GM19395 (cell line): ENCODE measurements at regions not wholly inside any gene's neighbourhood (a gene's known extent, or its start where the extent isn't known, plus 50 kb on each side); places are given as distances from the start of the nearest gene placed in this dataset.
"Not testable (repeated sequence)": the region's sequence is repeated elsewhere in the genome, so short reads cannot be mapped to it uniquely, and the experiment has no call there.

ENCODE experiments used
- ATAC-seq: cut with Tn5 transposase; IDR thresholded peaks from one replicate; pipeline ENCODE4 v1.9.1; 2021; ENCODE audit warnings: mild to moderate bottlenecking, moderate library complexity; ENCODE audit not compliant: unreplicated experiment

DNA sequence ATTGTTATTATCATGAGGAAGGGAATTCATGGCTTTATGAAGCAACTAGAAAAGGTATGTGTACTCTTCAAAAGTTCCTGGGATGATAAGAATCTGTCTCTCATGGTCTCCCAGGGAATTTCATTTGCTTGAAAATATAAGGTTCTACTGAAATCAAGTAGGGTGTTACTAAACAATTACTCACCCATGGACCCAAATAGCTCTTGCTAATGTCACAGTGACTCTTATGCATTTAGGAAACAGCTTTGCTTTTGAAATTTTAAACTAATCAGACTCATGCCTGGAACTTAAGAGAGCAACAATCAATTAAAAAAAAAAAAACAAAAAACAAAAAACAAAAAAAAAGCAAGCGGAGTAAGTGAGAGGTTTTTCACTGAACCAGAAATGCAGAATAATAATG is 1546.3 kb upstream of the TENM4 start:
- ATAC-seq, result no peak

DNA sequence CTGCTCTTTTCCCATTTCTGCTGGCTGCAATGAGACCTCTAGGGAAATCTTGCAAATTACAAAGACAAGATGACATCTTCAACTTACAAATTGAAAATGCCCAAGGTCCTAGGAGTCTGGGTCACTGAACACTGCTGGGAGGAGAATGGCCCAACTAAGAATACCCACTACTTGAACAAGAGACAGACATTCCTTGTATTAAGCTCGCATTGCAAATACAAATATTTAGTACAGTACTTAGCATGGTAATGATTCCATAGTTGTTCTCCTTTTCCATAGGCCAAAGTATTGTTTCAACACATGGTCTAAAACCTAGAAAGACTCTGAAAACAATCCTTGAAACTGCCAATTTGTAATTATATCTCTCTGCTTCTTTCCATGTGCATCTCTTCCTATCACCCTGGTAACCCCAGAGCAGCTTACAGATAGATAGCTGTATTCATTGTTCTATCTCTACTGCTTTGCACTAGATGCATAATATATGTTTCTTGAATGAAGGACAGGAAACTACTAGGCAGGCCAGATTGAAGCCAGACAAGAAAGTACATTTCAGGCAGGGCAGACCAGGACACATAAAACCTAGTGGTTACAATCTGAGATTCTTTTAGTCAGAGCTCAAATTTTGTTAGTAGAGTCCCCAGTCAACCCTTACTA is 1545.7 kb upstream of the TENM4 start:
- no peak for ATAC-seq

- no peak for ATAC-seq
Measured at GRCh38 chr11:80980227-80980626, 1539.4 kb upstream of the TENM4 start.

DNA sequence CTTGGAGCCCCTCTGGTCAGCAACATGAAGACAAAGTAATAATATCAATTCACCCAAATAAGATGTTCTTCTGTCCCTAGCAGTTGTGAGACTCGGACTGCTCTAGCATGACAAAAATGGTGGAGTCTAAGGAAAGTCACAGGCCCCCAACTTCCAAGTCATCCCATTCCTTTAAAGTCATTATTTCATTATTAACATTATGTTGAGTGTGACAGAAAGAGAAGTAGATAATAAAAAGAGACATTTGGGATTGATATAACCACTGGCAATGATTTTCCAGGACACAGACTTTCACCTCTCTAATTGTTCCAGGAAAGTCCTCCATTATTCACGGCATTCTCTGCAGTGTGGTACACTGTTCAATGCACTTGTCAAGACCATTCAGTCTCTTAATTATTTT is 1533.0 kb upstream of the TENM4 start:
- no peak for ATAC-seq

GRCh38 chr11:80970037-80970436 is 1529.2 kb upstream of the TENM4 start:
- no peak for ATAC-seq

- ATAC-seq, result no peak
Measured at GRCh38 chr11:80967649-80968048, 1526.8 kb upstream of the TENM4 start.

DNA sequence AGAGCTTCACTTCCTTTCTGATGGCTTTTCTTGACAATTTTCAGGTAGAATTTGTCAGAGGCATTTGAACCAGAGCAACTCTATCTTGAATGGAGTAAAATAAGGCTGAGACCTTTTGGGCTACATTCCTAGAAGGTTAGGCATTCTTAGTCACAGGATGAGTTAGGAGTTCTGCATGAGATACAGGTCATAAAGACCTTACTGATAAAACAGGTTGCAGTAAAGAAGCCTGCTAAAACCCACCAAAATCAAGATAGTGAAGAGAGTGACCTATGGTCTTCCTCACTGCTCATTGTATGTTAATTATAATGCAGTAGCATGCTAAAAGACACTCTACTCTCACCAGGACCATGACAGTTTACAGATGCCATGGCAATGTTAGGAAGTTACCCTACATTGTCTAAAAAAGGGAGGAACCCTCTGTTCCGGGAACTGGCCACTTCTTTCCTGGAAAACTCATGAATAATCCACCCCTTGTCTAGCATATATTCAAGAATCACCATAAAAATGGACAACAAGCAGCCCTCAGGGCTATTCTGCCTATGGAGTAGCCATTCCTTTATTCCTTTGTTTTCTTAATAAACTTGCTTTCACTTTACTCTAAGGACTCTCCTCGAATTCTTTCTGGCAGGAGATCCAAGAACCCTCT is 1519.7 kb upstream of the TENM4 start:
- ATAC-seq, result no peak

- no peak for ATAC-seq
Measured at GRCh38 chr11:80959751-80960150, 1518.9 kb upstream of the TENM4 start.

GRCh38 chr11:80958987-80959386 is 1518.2 kb upstream of the TENM4 start:
- ATAC-seq, result no peak

DNA sequence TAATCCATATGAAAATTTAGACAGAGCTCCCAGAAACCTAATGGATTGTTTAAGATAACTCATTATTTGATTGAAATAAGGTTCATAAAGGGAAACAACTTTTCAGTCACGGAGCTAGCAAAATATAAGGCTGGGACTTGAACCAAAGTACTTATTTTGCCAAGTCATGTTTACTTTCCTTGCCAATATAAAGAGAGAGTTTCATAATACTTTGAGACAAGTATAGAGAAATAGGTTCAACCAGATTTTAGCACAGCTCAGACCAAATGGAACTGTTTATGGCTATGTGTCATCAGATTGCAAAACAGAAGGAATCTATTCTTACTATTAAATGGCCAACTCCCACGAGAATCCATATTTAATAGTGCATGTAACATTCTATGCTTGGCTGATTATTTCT is 1517.5 kb upstream of the TENM4 start:
- ATAC-seq, result no peak

- ATAC-seq, result no peak
Measured at GRCh38 chr11:80955588-80955987, 1514.8 kb upstream of the TENM4 start.

DNA sequence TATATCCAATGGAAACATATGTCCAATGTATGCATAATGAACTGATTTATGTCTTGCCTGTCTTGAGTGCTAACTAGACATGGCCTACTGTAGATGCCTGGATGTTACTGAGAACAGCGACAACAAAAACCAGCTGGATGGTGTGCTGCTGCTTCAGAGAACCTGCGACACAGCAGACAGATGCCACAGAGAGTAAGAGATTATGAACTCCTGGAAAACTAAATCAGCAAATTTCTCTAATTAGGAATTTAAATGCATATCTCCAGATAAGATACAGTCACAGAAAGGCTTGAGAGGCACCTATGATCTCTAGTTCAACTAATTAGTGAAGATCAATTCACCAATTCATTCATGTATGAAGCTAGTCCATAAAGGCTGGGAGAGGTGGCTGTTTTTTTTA is 1508.0 kb upstream of the TENM4 start:
- no peak for ATAC-seq

DNA sequence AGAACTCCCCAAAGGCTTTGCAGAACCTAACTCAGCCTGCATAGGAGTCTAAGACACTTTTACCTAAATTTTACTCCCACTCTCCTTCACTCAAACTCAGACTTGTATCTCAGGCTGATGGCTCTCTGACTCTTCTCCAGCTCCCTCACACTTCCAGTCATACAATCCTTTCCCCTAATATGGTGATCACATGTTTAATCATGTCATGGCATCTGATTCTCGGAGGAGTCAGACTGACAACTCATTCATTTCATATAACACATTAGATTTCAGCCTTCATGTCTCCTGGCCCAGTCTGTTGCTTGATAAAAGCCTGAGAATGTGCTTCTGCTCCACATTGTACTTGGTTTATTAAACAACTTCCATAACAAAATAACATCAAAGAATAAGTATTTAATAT is 1503.9 kb upstream of the TENM4 start:
- ATAC-seq, result no peak

DNA sequence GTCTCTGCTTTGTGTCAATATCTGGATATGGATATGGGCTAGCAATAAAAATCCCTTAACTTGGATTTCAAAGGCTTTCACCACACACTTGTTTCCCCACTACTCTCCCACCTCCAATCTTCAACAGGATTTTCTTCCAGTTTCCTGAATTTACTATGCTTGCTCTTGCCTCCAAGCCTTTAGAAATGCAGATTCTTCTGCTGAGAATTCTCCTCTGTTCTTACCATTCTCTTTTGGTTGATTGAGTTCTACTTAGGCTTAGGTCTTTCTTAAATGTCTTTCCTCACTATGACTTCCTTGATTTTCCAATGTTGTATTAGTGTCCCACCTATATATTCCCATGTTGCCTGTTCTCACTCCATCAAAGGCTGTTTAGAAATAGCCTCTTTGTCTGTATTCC is 1502.4 kb upstream of the TENM4 start:
- ATAC-seq, result no peak

DNA sequence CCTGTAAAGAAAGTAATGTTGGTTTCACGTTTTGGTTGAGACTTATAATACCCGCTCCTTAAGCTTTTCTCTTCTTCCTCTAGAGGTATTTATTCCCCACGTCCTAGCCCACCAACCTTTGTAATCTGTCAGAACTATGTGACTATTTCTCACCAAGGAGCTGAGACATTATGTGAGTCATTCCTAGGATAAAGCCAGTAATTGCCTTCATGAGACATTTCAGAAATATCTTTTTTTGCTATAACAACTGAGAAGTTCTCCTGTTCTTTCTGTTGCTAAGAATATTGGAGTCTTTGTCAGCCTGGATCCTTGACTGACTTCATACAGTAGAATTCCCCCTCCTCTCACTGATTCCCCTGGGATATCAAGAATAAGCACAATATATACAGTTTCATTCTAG is 1497.0 kb upstream of the TENM4 start:
- no peak for ATAC-seq

DNA sequence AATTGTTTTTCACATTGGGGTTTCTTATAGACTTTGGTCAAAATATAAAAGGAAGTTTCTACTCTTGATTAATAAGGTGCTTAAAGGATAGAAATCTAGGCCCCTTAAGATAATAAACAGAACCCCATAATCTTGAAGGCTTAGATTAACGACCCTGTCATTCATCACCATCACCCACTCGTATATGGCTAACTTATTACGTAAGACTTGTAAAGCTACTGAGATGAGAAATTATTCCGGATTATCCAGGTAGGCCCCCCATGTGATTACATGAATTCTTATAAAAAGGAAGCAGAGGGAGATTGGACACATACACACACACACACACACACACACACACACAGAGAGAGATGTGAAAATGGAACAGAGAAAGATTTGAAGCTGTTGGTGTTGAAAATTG is 1489.2 kb upstream of the TENM4 start:
- no peak for ATAC-seq

GRCh38 chr11:80929031-80929805 is 1488.4 kb upstream of the TENM4 start:
- no peak for ATAC-seq

DNA sequence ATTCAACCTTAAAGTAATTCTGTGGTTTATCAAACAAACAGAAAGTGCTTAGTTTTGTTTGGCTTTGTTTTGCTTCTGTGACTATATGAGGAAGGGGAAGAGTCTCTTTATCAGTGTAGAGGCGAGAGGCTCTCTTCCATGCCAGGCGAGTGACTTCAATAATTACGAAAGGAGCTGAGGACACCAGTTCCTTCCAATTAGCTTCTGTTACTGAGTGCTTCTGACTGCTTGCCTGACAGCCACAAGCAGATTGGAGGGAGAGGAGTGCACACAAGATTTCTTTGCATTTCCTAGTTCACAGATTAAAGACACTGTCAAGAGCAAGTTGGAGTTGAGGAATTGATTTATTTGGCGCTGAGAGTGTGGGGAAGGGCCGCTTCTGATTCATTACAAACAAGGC is 1484.5 kb upstream of the TENM4 start:
- no peak for ATAC-seq

DNA sequence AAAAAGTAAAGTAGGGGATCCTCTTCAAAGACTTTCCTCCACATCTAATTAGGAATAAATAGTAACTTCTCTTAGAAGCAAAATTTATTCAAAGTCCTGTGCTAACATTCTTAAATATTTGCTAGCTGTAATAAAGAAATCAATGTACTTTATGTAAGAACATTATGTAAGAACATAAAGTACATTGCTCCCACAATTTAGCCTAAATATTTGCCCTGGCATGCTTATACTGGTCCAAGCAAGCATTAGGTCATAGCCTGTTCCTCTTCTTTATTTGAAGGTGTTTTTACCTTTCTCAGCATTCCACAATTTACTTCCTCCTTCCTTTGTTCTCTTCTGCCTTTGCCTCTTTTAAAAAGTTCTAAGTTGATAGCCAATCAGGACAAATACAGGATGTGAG is 1480.5 kb upstream of the TENM4 start:
- not testable (repeated sequence) for ATAC-seq

DNA sequence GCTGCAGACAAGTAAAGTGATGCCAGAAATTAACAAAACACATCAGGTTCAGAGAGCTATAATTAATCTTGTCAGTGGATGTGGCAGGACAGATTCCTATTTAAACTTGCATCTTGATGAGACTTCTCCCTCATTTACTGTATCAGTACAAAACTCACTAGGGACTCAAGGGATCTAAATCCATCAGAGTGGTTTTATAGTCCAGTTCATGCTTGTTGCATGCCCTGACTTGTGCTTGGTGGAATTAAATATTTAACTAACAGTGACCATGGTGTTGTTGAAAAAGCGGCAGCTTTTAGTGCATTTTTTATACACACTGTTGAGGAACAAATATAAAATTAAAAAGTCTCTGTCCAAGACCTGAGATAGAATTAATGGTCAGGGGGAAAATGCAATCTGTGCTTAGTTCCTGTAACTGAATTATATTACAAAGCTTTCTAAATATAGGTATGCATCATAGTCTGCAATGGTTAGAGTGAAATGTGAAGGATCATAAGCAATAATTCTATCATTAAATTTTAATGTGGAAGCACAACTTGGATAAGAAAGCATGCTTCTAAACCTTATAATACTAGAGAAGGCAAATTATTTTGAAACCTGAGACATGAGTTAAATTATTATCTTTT is 1475.5 kb upstream of the TENM4 start:
- ATAC-seq, result no peak

- no peak for ATAC-seq
Measured at GRCh38 chr11:80914311-80914710, 1473.5 kb upstream of the TENM4 start.

GRCh38 chr11:80911666-80912065 is 1470.8 kb upstream of the TENM4 start:
- no peak for ATAC-seq
